SK-MEL-5 (cell line): ENCODE measurements at regions not wholly inside any gene's neighbourhood (a gene's known extent, or its start where the extent isn't known, plus 50 kb on each side); places are given as distances from the start of the nearest gene placed in this dataset.
"Not testable (repeated sequence)": the region's sequence is repeated elsewhere in the genome, so short reads cannot be mapped to it uniquely, and the experiment has no call there.

Experiments used
- DNase-seq: peaks from one replicate; pipeline ENCODE4 v3.0.0-alpha.2; 2016; ENCODE audit warnings: low read depth, low spot score
- in situ Hi-C: cut with HindIII; loops from 2 replicates; pipeline ENCODE4 v1.10.0; 2016; ENCODE audit warnings: low sequenced_read_pairs, high pct_unique_total_duplicates, low pct_unique_long_range_greater_than_20kb

DNA sequence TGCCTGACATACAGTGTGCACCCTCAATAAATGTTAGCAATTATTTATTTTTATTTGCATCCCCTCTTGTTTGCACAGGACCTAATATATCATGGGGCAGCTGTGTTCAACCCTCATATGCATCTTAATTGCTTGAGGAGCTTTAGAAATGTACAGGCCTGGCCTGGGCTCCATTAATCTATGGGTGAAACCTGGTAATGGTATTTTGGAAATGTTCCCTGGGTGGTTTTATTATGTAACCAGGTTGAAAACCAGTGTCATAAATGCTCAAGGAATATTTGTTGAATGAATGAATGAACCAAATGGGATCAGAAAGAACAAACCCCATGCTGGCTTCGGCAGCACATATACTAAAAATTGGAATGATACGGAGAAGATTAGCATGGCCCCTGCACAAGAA, 84.0 kb upstream of the PICALM start:
- in situ Hi-C loops: no loop called here
- DNase-seq: no peak

DNA sequence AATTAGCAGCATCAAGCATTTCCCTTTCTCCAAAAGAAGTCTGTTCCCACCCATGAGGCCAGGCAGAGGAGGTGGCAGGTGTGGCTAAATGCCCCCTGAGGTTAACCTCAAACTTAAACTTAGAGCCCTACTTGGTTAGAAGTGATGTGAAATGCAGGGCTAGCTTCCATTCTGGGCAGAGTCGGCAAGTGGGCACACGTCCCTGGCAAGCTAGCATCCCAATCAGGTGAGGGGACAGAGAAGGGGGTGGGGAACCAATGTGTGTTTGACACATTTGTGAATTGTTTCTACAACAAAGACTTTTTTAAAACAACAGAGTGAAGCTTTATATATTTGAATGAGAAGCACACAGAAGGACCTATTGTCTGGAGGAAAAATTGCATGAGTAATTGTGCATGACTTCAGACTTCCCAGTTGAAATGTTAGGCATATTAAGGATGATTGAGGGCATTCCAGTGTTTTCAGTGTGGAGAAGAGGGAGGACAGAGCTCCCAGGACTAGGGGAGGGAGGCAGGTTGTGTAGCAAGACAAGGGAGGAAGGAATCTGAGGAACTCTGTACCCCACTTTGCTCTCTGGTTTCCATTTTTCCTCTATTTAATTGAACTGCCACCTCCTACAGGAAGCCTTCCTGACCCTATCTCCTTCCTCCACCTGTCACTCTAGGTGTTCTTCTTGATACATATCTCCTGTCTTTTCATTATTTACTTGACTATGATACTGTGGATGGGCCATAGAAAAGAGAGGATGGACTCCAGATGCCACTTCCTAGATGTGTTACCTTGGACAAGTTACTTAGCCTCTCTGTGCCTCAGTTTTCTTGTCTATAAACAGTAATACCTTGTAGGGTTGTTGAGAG, 83.3 kb upstream of the PICALM start:
- in situ Hi-C loops: no loop called here
- DNase-seq: peak; percentile 63

DNA sequence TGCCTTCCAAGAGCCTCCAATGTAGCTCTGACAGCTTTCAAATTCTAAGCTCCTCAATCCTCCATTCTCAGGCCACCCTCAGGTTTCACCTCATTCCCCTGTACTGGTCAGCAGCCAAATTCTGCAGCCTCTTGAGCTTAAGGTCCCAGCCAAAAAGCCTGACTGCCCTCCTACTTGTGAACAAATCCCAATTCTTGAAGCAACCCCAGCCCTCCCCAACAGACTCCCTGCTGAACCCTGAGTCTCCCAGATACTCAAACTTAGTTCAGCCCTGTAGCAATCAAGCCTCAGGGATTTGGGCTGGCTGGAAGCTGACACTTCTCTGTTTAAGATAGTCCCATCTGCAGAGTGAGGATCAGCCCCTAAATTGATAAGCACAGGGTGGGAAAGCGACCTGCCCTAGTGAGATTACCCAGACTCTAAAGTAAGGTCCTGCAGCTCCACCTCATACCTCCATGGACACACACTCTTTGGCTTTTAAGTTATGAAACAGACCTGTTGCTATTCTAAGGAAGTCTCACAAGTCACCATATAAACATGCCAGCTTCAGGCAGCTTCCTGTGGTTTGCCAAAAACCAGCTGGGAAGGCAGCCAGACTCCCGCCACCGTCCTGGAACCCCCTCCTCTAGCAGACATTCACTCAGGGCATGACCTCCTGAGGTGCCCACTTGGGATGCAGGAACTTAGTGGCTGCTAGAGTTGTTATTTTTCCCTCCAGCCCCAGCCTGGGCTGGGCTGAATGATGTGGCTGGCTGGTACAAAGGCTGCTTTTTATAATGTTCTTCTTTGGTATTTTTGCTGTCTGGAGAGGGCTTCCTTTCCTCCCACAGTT, 82.5 kb upstream of the PICALM start:
- DNase-seq: peak; percentile 35
- in situ Hi-C loops: no loop called here

GRCh38 chr11:86150847-86151173, 81.9 kb upstream of the PICALM start:
- no peak for DNase-seq
- in situ Hi-C loops: no loop called here

GRCh38 chr11:86149792-86150191, 80.9 kb upstream of the PICALM start:
- DNase-seq: no peak
- in situ Hi-C loops: no loop called here

DNA sequence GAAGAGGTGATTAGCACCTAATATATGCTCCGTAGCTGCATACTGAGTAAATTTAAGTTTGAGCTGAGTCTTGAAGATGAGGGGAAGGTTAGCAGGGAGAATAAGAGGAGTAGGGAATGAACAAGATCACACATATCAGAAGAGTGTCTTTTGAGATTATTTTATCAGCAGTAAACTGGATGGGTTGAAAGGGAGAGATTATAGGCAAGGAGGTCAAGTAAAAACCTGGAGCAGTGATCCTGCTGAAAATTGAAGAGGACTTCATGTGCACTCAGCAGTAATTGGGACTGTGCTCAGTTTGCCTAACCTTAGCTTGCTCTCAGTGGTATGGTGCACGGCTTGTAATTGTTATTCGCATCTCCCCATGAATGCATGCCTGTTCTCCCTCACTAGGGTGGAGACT, 79.5 kb upstream of the PICALM start:
- in situ Hi-C loops: no loop called here
- no peak for DNase-seq

- in situ Hi-C loops: no loop called here
- DNase-seq: peak; percentile 25
These were observed 78.1 kb upstream of the PICALM start for GRCh38 chr11:86147004-86147403.

DNA sequence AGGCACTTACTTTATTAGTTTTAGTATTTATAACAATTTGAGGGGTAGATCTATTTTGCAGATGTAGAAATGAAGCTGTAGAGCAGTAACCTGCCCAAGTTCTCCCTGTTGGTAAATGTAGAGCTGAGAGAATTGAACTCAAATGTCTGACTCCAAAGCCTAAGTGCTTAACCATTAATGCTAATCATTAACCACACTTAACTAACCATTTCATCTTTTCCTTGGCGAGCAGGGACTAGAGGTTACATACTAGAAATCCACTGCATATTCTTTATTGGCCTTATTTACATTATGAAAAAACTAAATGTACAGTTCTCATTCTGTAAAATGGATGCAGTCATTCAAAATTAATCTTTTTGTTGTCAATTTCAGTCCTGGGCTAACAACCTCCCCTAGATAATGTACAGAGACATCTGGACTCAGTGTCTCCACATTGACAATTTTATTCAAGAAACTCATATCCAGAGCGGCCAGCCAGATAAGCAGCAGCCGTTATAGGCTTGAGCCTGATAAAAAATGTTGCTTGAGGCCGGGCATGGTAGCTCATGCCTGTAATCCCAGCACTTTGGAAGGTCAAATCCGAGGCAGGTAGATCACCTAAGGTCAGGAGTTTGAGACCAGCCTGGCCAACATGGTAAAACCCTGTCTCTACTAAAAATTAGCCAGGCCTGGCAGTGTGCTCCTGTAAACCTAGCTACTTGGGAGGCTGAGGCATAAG, 76.7 kb upstream of the PICALM start:
- in situ Hi-C loops: no loop called here

DNA sequence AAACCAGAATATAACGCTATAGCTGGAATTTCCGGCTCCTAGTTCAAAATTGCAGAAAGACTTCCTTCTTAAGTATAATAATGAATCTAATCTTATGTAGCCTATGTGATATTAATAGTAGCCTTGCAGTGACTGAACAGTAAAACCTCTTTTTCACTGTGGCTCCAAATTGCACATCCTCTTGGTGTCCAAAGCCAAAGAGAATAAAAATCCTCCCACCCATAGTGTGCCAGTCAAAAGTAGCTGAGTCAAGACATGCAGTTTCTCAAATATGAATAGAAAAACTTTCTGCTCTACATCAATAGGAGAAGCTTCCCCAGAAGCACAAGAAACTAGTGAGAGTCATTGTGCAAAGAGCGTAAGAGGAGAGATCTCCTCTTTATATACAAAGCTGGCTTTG, 76.0 kb upstream of the PICALM start:
- in situ Hi-C loops: no loop called here
- DNase-seq: no peak

More for the DNA sequence above, 76.7 kb upstream of the PICALM start:
- DNase-seq: no peak

- DNase-seq, in situ Hi-C loops: not testable (repeated sequence)
These were observed 75.2 kb upstream of the PICALM start for GRCh38 chr11:86144087-86144486.

DNA sequence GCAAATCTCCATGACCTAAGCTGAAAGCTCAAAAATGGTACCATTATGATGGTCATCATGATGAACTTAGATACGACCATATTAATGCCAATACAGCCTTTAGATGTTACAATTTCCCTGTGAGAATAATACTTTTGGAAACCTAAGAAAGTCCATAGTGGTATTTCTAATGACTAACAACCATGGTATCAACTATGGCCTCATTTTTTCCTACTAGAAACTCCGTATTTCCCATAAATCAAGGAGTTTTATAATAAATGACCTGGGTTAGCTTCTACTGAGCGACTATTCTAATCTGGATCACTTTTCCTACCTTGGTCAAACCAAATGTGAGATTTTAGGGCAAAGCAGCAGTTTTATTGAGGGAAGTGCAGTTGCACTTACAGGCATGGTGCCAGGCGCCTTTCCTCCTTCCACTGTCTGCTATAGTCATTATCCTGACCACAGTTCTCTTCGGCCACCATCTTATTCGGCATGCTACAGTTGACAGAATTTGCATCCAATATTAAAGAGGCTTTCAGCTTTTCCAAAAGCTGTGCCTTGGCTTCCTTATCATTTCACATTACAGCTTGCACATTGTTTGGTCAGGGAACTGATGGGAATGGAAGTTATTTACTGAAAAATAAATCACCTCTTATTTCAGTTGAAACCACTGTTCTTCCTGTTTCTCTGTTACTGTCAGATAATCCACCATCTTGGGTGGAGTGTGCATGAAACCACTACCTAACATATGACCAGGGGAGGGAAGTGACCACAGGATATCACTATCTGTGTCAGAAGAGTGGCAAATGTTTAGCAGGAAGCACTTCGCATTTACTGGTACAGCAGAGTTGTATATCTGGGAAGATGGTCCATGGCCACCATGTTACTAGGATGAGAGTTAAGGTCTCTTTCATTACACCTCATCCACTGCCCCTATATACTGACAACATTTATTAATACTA, 74.5 kb upstream of the PICALM start:
- no peak for DNase-seq
- in situ Hi-C loops: no loop called here

DNA sequence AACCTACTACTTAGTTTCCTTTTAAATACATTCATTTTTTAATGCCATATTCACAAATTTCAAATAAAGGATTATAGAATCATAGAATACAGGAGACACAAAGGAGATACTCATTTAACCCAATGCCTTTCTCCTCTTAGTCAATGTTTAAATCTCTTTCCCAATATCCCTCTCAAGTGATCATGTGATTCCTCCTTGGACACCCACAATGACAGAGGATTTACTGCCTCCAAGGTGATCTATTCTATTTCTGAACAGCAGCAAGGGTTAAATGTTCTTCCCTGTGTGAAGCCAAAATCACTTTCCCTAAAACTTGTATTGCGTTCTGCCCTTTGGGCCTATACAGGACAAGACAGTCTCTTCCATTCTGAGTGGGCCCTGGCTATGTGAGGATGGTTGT, 73.3 kb upstream of the PICALM start:
- DNase-seq: no peak
- in situ Hi-C loops: no loop called here

DNA sequence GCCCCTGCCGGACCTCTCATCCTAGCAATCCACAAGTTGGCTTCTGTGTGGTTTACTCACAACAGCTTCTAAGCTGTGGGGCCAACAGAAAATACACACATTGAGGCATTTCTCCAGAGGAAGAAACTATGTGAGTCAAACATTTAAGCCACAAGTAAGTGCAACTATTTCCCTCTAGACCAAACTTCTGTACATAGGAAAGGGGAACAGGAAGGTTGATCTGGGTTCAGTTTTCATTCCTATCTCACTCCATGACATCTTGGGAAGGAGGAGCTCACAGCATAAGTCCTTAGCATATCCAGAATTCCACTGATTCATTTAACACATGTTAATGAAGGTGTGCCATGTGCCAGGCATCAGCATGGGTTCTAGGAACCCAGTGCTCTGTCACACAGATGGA, 72.8 kb upstream of the PICALM start:
- in situ Hi-C loops: no loop called here
- DNase-seq: no peak

DNA sequence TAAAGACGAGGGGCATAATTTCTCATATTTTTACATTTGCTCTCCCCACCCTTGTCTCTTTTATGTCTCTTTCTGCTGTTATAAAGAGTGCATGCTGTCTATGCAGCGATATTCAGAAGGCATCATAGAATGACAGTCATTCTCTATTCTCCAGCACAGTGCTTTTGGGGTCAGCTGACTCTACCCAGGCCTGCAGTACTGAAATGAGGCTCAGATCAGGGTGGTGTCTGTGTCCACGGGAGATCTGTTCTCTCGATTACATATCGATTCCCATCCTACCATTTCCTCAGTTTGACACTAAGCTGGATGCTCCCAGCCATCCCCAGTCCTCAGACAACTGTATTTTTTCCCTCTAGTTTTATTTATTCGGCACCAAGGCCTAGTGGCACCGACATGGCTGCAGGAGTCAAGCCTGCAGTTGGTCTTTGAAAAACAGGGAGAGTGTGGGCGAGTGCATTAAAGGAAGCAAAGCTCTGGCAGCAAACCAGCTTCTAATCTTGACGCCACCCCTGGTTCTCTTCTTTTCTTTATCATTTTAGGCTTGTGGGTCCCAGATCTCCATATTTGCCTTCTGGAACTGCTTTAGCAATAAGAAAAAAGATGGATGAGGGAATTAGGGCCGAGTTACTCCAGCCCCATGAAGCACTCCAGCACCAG, 71.6 kb upstream of the PICALM start:
- in situ Hi-C loops: no loop called here
- DNase-seq: no peak

DNA sequence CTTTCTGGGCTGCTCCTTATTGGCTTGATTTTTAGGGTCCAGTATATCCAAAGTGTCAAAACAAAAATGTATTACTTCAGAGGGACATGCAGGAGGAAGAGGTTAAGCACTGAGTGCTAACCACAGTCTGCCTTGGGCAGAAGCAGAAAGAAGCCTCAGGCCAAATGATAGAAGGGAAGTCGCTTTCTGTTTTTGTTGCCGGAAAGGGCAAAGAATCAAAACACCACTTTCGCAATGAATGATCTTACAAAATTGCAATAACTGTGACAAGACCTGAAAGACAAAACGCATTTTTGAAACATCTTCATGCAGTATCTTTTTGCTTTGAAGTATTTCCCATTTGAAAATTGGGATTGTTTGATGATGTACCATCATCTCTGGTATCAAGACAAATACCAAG, 70.1 kb upstream of the PICALM start:
- in situ Hi-C loops: no loop called here
- no peak for DNase-seq

DNA sequence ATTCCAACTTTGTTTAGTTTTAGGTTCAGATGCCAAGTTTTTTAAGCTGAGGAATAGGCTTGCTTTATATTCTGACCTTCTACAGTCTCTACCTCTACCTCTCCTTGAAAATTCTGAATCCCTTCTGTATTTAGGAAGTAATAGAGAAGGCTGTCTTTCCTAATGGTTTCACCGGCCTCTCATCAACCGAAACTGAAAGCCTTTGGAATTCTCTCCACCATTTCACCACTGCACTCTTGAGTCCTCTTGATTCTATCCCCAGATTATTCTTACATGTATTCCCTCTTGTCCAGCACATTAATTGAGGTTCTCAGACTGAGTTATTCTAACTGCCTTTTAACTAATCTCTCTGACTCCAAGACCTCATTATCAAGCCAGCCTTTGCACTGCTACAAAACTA, 67.7 kb upstream of the PICALM start:
- DNase-seq: no peak
- in situ Hi-C loops: no loop called here

GRCh38 chr11:86135319-86135714, 66.4 kb upstream of the PICALM start:
- in situ Hi-C loops: no loop called here
- DNase-seq: no peak
